ENCODE measurements at regions not wholly inside any gene's neighbourhood (a gene's known extent, or its start where the extent isn't known, plus 50 kb on each side); places are given as distances from the start of the nearest gene placed in this dataset.

GRCh38 chr2:41703123-41703522 lies 344.7 kb upstream of the PKDCC start:
- H3K27ac ChIP-seq = no peak overlapping the region
- TF ChIP-seq CTCF (IDR thresholded peaks at IDR 0.05) = no peak
- H3K9me3 ChIP-seq = no peaks in the 10 kb centered on the region
- no peaks in the 10 kb centered on the region for H3K27me3 ChIP-seq
- H3K4me1 ChIP-seq = no peaks in the 10 kb centered on the region
- intact Hi-C loops (cut with DNase I) = no loop called here
- H3K36me3 ChIP-seq = no peaks in the 10 kb centered on the region
- H3K4me3 ChIP-seq = no peak overlapping the region
- DNase-seq (ENCODE audit: low spot score in 2 of 2) = no peak

- intact Hi-C loops (cut with DNase I) = no loop called here
- DNase-seq (ENCODE audit: low spot score in 2 of 2) = no peak
- Histone ChIP-seq H3K4me1 (no peaks in the 10 kb centered on the region), H3K36me3 (no peaks in the 10 kb centered on the region), H3K27me3 (no peaks in the 10 kb centered on the region), H3K27ac (no peak overlapping the region), H3K9me3 (no peaks in the 10 kb centered on the region), H3K4me3 (no peak overlapping the region)
- TF ChIP-seq CTCF (IDR thresholded peaks at IDR 0.05) = no peak
Observed at GRCh38 chr2:41705634-41706033, 342.2 kb upstream of the PKDCC start.

GRCh38 chr2:41706286-41706685 lies 341.5 kb upstream of the PKDCC start:
- H3K27ac ChIP-seq = no peak overlapping the region
- no peaks in the 10 kb centered on the region for H3K4me1 ChIP-seq
- intact Hi-C loops (cut with DNase I) = no loop called here

GRCh38 chr2:41707790-41708451 lies 339.9 kb upstream of the PKDCC start:
- no peaks in the 10 kb centered on the region for H3K9me3 ChIP-seq
- H3K27ac ChIP-seq = no peak overlapping the region
- no peaks in the 10 kb centered on the region for H3K36me3 ChIP-seq
- intact Hi-C loops (cut with DNase I) = no loop called here
- no peak for DNase-seq (ENCODE audit: low spot score in 2 of 2)
- no peak for TF ChIP-seq CTCF (IDR thresholded peaks at IDR 0.05)
- no peak overlapping the region for H3K4me3 ChIP-seq
- H3K27me3 ChIP-seq = no peaks in the 10 kb centered on the region
- H3K4me1 ChIP-seq = no peaks in the 10 kb centered on the region

More at GRCh38 chr2:41706286-41706685, 341.5 kb upstream of the PKDCC start:
- TF ChIP-seq CTCF (IDR thresholded peaks at IDR 0.05) = no peak
- Histone ChIP-seq H3K36me3 (no peaks in the 10 kb centered on the region), H3K9me3 (no peaks in the 10 kb centered on the region), H3K4me3 (no peak overlapping the region), H3K27me3 (no peaks in the 10 kb centered on the region)
- no peak for DNase-seq (ENCODE audit: low spot score in 2 of 2)

GRCh38 chr2:41709702-41710599 lies 337.9 kb upstream of the PKDCC start:
- no peaks in the 10 kb centered on the region for H3K4me1 ChIP-seq
- H3K4me3 ChIP-seq = no peak overlapping the region
- no peak for DNase-seq (ENCODE audit: low spot score in 2 of 2)
- H3K27ac ChIP-seq = no peak overlapping the region
- no peaks in the 10 kb centered on the region for H3K36me3 ChIP-seq
- no peak for TF ChIP-seq CTCF (IDR thresholded peaks at IDR 0.05)
- intact Hi-C loops (cut with DNase I) = no loop called here
- no peaks in the 10 kb centered on the region for H3K27me3 ChIP-seq
- H3K9me3 ChIP-seq = no peaks in the 10 kb centered on the region

All from ascending aorta (tissue), 2 donors.